Large intestine (tissue), 3 donors: ENCODE measurements at regions not wholly inside any gene's neighbourhood (a gene's known extent, or its start where the extent isn't known, plus 50 kb on each side); places are given as distances from the start of the nearest gene placed in this dataset.

Experiments used
- DNase-seq, 2 donors: peaks; one replicate each; pipeline versions ENCODE4 v3.0.0 to v3.0.0-alpha.2; 2013
- H3K27ac ChIP-seq: one replicate; pipeline ENCODE4 v1.5.1; 2013; ENCODE audit warnings: low read length
- H3K27me3 ChIP-seq: 2 replicates; pipeline ENCODE4 v1.6.1; 2013; ENCODE audit warnings: low read length; ENCODE audit not compliant: control insufficient read depth, insufficient read depth
- H3K36me3 ChIP-seq: 2 replicates; pipeline ENCODE4 v1.6.1; 2013; ENCODE audit warnings: low read length; ENCODE audit not compliant: control insufficient read depth, insufficient read depth
- H3K4me1 ChIP-seq: one replicate; pipeline ENCODE4 v1.6.1; 2013; ENCODE audit warnings: low read length; ENCODE audit not compliant: control insufficient read depth, insufficient read depth
- H3K4me3 ChIP-seq: one replicate; pipeline ENCODE4 v1.5.1; 2013; ENCODE audit warnings: low read length
- H3K9me3 ChIP-seq: one replicate; pipeline ENCODE4 v1.6.1; 2013; ENCODE audit warnings: mild to moderate bottlenecking, low read depth, low read length, moderate library complexity; ENCODE audit not compliant: control insufficient read depth
- WGBS: methylation state at CpG from one replicate; pipeline ENCODE4 v1.1.5; 2013; ENCODE audit warnings: low lambda C conversion rate; ENCODE audit not compliant: insufficient coverage; 5-methylcytosine and 5-hydroxymethylcytosine counted together

- no peak for DNase-seq
- Histone ChIP-seq H3K4me3 (no peak overlapping the region), H3K27me3 (no peaks in the 10 kb centered on the region), H3K27ac (no peak overlapping the region), H3K9me3 (no peaks in the 10 kb centered on the region), H3K36me3 (no peaks in the 10 kb centered on the region), H3K4me1 (no peaks in the 10 kb centered on the region)
- 100% methylated on average over 1 of the region's 1 CpG for WGBS
Observed at GRCh38 chr18:56545464-56545863, 92.9 kb downstream of the TXNL1 start.

- no peaks in the 10 kb centered on the region for H3K4me1 ChIP-seq
- DNase-seq, result no peak
- no peak overlapping the region for H3K4me3 ChIP-seq
- no peaks in the 10 kb centered on the region for H3K36me3 ChIP-seq
- H3K27me3 ChIP-seq, result no peaks in the 10 kb centered on the region
- H3K9me3 ChIP-seq, result no peaks in the 10 kb centered on the region
- 87% methylated on average over 2 of the region's 2 CpGs for WGBS
- H3K27ac ChIP-seq, result no peak overlapping the region
Observed at GRCh38 chr18:56542476-56542875, 95.9 kb downstream of the TXNL1 start.

GRCh38 chr18:56541793-56542192 is 96.6 kb downstream of the TXNL1 start:
- H3K27ac ChIP-seq, result no peak overlapping the region
- H3K9me3 ChIP-seq, result no peaks in the 10 kb centered on the region
- no peak for DNase-seq
- no peaks in the 10 kb centered on the region for H3K36me3 ChIP-seq
- no peaks in the 10 kb centered on the region for H3K27me3 ChIP-seq
- WGBS, result 0% methylated on average over 1 of the region's 2 CpGs
- H3K4me1 ChIP-seq, result no peaks in the 10 kb centered on the region
- no peak overlapping the region for H3K4me3 ChIP-seq

GRCh38 chr18:56541340-56541739 is 97.1 kb downstream of the TXNL1 start:
- Histone ChIP-seq H3K27ac (no peak overlapping the region), H3K27me3 (no peaks in the 10 kb centered on the region), H3K4me1 (no peaks in the 10 kb centered on the region), H3K4me3 (no peak overlapping the region), H3K36me3 (no peaks in the 10 kb centered on the region), H3K9me3 (no peaks in the 10 kb centered on the region)
- WGBS, result no CpG with 5 or more reads among the region's 2 CpGs
- no peak for DNase-seq

- Histone ChIP-seq H3K36me3 (no peaks in the 10 kb centered on the region), H3K27ac (no peak overlapping the region), H3K9me3 (no peaks in the 10 kb centered on the region), H3K4me3 (no peak overlapping the region), H3K27me3 (no peaks in the 10 kb centered on the region), H3K4me1 (no peaks in the 10 kb centered on the region)
- no peak for DNase-seq
- 100% methylated on average over 1 of the region's 2 CpGs for WGBS
Observed at GRCh38 chr18:56538746-56539145, 99.6 kb downstream of the TXNL1 start.

- Histone ChIP-seq H3K27ac (no peak overlapping the region), H3K27me3 (no peaks in the 10 kb centered on the region), H3K4me1 (no peaks in the 10 kb centered on the region), H3K9me3 (no peaks in the 10 kb centered on the region), H3K36me3 (no peaks in the 10 kb centered on the region), H3K4me3 (no peak overlapping the region)
- no peak for DNase-seq
- no CpG with 5 or more reads among the region's 3 CpGs for WGBS
Observed at GRCh38 chr18:56532176-56532840, 106.1 kb downstream of the TXNL1 start.

GRCh38 chr18:56522816-56523215 is 115.6 kb downstream of the TXNL1 start:
- no peak for DNase-seq
- no peak overlapping the region for H3K4me3 ChIP-seq
- H3K9me3 ChIP-seq, result no peaks in the 10 kb centered on the region
- WGBS, result 100% methylated on average over 2 of the region's 3 CpGs
- H3K36me3 ChIP-seq, result no peaks in the 10 kb centered on the region
- H3K27ac ChIP-seq, result no peak overlapping the region
- H3K4me1 ChIP-seq, result no peaks in the 10 kb centered on the region
- H3K27me3 ChIP-seq, result no peaks in the 10 kb centered on the region

GRCh38 chr18:56521263-56521662 is 117.1 kb downstream of the TXNL1 start:
- H3K27me3 ChIP-seq, result no peaks in the 10 kb centered on the region
- H3K4me3 ChIP-seq, result no peak overlapping the region
- WGBS, result no CpG with 5 or more reads among the region's 3 CpGs
- H3K4me1 ChIP-seq, result no peaks in the 10 kb centered on the region
- no peaks in the 10 kb centered on the region for H3K9me3 ChIP-seq
- H3K27ac ChIP-seq, result no peak overlapping the region
- no peak for DNase-seq
- H3K36me3 ChIP-seq, result no peaks in the 10 kb centered on the region

GRCh38 chr18:56517761-56518160 is 120.6 kb downstream of the TXNL1 start:
- no CpG with 5 or more reads among the region's 9 CpGs for WGBS
- Histone ChIP-seq H3K27me3 (no peaks in the 10 kb centered on the region), H3K4me3 (no peak overlapping the region), H3K36me3 (no peaks in the 10 kb centered on the region), H3K9me3 (no peaks in the 10 kb centered on the region), H3K4me1 (no peaks in the 10 kb centered on the region), H3K27ac (no peak overlapping the region)
- no peak for DNase-seq

GRCh38 chr18:56517196-56517595 is 121.2 kb downstream of the TXNL1 start:
- Histone ChIP-seq H3K4me3 (no peak overlapping the region), H3K36me3 (no peaks in the 10 kb centered on the region), H3K9me3 (no peaks in the 10 kb centered on the region), H3K27ac (no peak overlapping the region), H3K4me1 (no peaks in the 10 kb centered on the region), H3K27me3 (no peaks in the 10 kb centered on the region)
- WGBS, result no CpG with 5 or more reads among the region's 4 CpGs
- no peak for DNase-seq

GRCh38 chr18:56516789-56517188 is 121.6 kb downstream of the TXNL1 start:
- Histone ChIP-seq H3K9me3 (no peaks in the 10 kb centered on the region), H3K4me3 (no peak overlapping the region), H3K4me1 (no peaks in the 10 kb centered on the region), H3K36me3 (no peaks in the 10 kb centered on the region), H3K27me3 (no peaks in the 10 kb centered on the region), H3K27ac (no peak overlapping the region)
- no peak for DNase-seq
- WGBS, result 100% methylated on average over 1 of the region's 4 CpGs
